Uterus (tissue), 3 donors: ENCODE measurements at regions not wholly inside any gene's neighbourhood (a gene's known extent, or its start where the extent isn't known, plus 50 kb on each side); places are given as distances from the start of the nearest gene placed in this dataset.

Experiments
- DNase-seq, 2 donors: peaks; one replicate each; pipeline ENCODE4 v3.0.0-alpha.2; 2019 to 2020
- H3K27ac ChIP-seq, 2 donors: fragments of 200-600 bp; sonication (generic); 1 replicate in 1 of 2; 2 replicates in 1 of 2; pipeline ENCODE4 v1.5.1; 2016 to 2018
- H3K27me3 ChIP-seq, 2 donors: fragments of 200-600 bp; sonication (generic); one replicate each; pipeline ENCODE4 v1.5.1; 2018 to 2019; ENCODE audit warnings: control low read depth in 1 of 2
- H3K36me3 ChIP-seq, 2 donors: fragments of 200-600 bp; sonication (generic); one replicate each; pipeline ENCODE4 v1.5.1; 2019; ENCODE audit warnings: control low read depth in 1 of 2
- H3K4me1 ChIP-seq, 2 donors: fragments of 200-600 bp; sonication (generic); one replicate each; pipeline ENCODE4 v1.5.1; 2018 to 2019; ENCODE audit warnings: control low read depth in 1 of 2
- H3K4me3 ChIP-seq, 2 donors: fragments of 200-600 bp; sonication (generic); 1 replicate in 1 of 2; 2 replicates in 1 of 2; pipeline ENCODE4 v1.5.1; 2018 to 2019; ENCODE audit warnings: mild to moderate bottlenecking in 1 of 2
- H3K9me3 ChIP-seq, 2 donors: fragments of 200-600 bp; sonication (generic); one replicate each; pipeline ENCODE4 v1.5.1; 2019; ENCODE audit warnings: control low read depth in 1 of 2
- CTCF ChIP-seq, 4 experiments: fragments of 200-600 bp in 2 of 4; fragments of 450-650 bp in 2 of 4; sonication (generic) in 2 of 4; IDR thresholded peaks; one replicate each; pipeline ENCODE4 v1.5.1; 2016 to 2019; ENCODE audit warnings: antibody characterized with exemption in 4 of 4, mild to moderate bottlenecking in 2 of 4, moderate library complexity in 1 of 4
- POLR2A ChIP-seq, 2 donors: fragments of 450-650 bp; IDR thresholded peaks; one replicate each; pipeline ENCODE4 v1.6.1; 2016; ENCODE audit warnings: antibody characterized with exemption in 2 of 2, mild to moderate bottlenecking in 1 of 2, moderate library complexity in 1 of 2
- intact Hi-C: fragments of 100-400 bp; cut with DNase I; formaldehyde crosslinking; loops from one replicate; pipeline ENCODE4 v1.15.1; 2023; ENCODE audit warnings: low total_unique reads
- donor health status: DM: yes; HTN: yes; CAD: no.

GRCh38 chr5:103721183-103721582 lies 158.6 kb upstream of the NUDT12 start:
- Histone ChIP-seq H3K4me3 (no peak overlapping the region), H3K27me3 (no peaks in the 10 kb centered on the region), H3K36me3 (no peaks in the 10 kb centered on the region), H3K27ac (no peak overlapping the region), H3K9me3 (no peaks in the 10 kb centered on the region), H3K4me1 (no peaks in the 10 kb centered on the region)
- intact Hi-C loops: no loop called here
- no peak for DNase-seq
- no peak for TF ChIP-seq POLR2A (IDR thresholded peaks at IDR 0.05)

GRCh38 chr5:103718108-103718507 lies 155.5 kb upstream of the NUDT12 start:
- DNase-seq: no peak
- H3K4me1 ChIP-seq: no peaks in the 10 kb centered on the region
- no peaks in the 10 kb centered on the region for H3K9me3 ChIP-seq
- H3K36me3 ChIP-seq: no peaks in the 10 kb centered on the region
- H3K27me3 ChIP-seq: no peaks in the 10 kb centered on the region
- H3K27ac ChIP-seq: no peak overlapping the region
- H3K4me3 ChIP-seq: no peak overlapping the region
- intact Hi-C loops: no loop called here
- TF ChIP-seq CTCF (IDR thresholded peaks at IDR 0.05) (no peak), POLR2A (IDR thresholded peaks at IDR 0.05) (no peak)

- DNase-seq: no peak
- Histone ChIP-seq H3K4me3 (no peak overlapping the region), H3K27me3 (no peaks in the 10 kb centered on the region), H3K36me3 (no peaks in the 10 kb centered on the region), H3K27ac (no peak overlapping the region), H3K4me1 (no peaks in the 10 kb centered on the region), H3K9me3 (no peaks in the 10 kb centered on the region)
- TF ChIP-seq POLR2A (IDR thresholded peaks at IDR 0.05) (no peak), CTCF (IDR thresholded peaks at IDR 0.05) (no peak)
- intact Hi-C loops: no loop called here
Observed at GRCh38 chr5:103708601-103709000, 146.0 kb upstream of the NUDT12 start.

- H3K4me3 ChIP-seq: no peak overlapping the region
- no peaks in the 10 kb centered on the region for H3K27me3 ChIP-seq
- DNase-seq: no peak
- TF ChIP-seq CTCF (IDR thresholded peaks at IDR 0.05): no peak
- TF ChIP-seq POLR2A (IDR thresholded peaks at IDR 0.05): no peak
- intact Hi-C loops: no loop called here
- no peaks in the 10 kb centered on the region for H3K9me3 ChIP-seq
- no peaks in the 10 kb centered on the region for H3K4me1 ChIP-seq
- H3K27ac ChIP-seq: no peak overlapping the region
- no peaks in the 10 kb centered on the region for H3K36me3 ChIP-seq
Observed at GRCh38 chr5:103706939-103707682, 144.5 kb upstream of the NUDT12 start.

GRCh38 chr5:103703617-103704016 lies 141.0 kb upstream of the NUDT12 start:
- Histone ChIP-seq H3K27ac (no peak overlapping the region), H3K36me3 (no peaks in the 10 kb centered on the region), H3K27me3 (no peaks in the 10 kb centered on the region), H3K4me1 (no peaks in the 10 kb centered on the region), H3K4me3 (no peak overlapping the region), H3K9me3 (no peaks in the 10 kb centered on the region)
- no peak for DNase-seq
- intact Hi-C loops: no loop called here
- TF ChIP-seq POLR2A (IDR thresholded peaks at IDR 0.05) (no peak), CTCF (IDR thresholded peaks at IDR 0.05) (no peak)

GRCh38 chr5:103693517-103693916 lies 130.9 kb upstream of the NUDT12 start:
- Histone ChIP-seq H3K27ac (no peak overlapping the region), H3K36me3 (no peaks in the 10 kb centered on the region), H3K9me3 (no peaks in the 10 kb centered on the region), H3K27me3 (no peaks in the 10 kb centered on the region), H3K4me1 (no peaks in the 10 kb centered on the region), H3K4me3 (no peak overlapping the region)
- DNase-seq: no peak
- TF ChIP-seq POLR2A (IDR thresholded peaks at IDR 0.05): no peak
- intact Hi-C loops: no loop called here
